Heart left ventricle (tissue), 13 donors: ENCODE measurements at regions not wholly inside any gene's neighbourhood (a gene's known extent, or its start where the extent isn't known, plus 50 kb on each side); places are given as distances from the start of the nearest gene placed in this dataset.

Source experiments
- CTCF ChIP-seq, 12 donors: fragments of 200-600 bp; sonication (generic) in 4 of 12; IDR thresholded peaks; one replicate each; pipeline versions ENCODE4 v1.5.0 to v1.8.0; 2018 to 2022; ENCODE audit warnings: antibody characterized with exemption in 12 of 12, mild to moderate bottlenecking in 5 of 12
- POLR2A ChIP-seq, 2 donors: fragments of 450-650 bp; IDR thresholded peaks; one replicate each; pipeline ENCODE4 v1.6.1; 2017; ENCODE audit warnings: antibody characterized with exemption in 2 of 2, mild to moderate bottlenecking in 2 of 2, moderate library complexity in 2 of 2
- donor health status: ischemic (EF 13 %, LVEDD 7.1; RV severe dilation, severe dysfunction).
- donor health status: DM: no; HTN: yes; CAD: no.
- donor health status: DM: no; HTN: no; CAD: no.
- donor health status: ischemic (EF 25% LVEDD 6.9; RV normal size, moderate dysfunction).
- donor health status: ischemic (EF 25% LVEDD 5.7; RV mildly dilated, moderate dysfunction).
- donor health status: ischemic (EF 35%, LVEDD 5.7; RV mildly dilated, moderate dysfunction).
- donor health status: nonischemic (EF 11% LVEDD 7.7; RV severe dilation, severe dysfunction).
- donor health status: DM: yes; HTN: yes; CAD: no.
- donor health status: PGD.
- donor health status: ischemic (EF 29% LVEDD 5.4; RV normal size, mild dysfunction).
- donor health status: nonischemic (EF 23%, LVEDD 6.1; RV moderate dilation, normal function).

- no peak for TF ChIP-seq CTCF (IDR thresholded peaks at IDR 0.05)
- no peak for TF ChIP-seq POLR2A (IDR thresholded peaks at IDR 0.05)
Observed at GRCh38 chr9:90421786-90422185, 220.8 kb downstream of the DIRAS2 start.
